ENCODE measurements at regions not wholly inside any gene's neighbourhood (a gene's known extent, or its start where the extent isn't known, plus 50 kb on each side); places are given as distances from the start of the nearest gene placed in this dataset.

DNA sequence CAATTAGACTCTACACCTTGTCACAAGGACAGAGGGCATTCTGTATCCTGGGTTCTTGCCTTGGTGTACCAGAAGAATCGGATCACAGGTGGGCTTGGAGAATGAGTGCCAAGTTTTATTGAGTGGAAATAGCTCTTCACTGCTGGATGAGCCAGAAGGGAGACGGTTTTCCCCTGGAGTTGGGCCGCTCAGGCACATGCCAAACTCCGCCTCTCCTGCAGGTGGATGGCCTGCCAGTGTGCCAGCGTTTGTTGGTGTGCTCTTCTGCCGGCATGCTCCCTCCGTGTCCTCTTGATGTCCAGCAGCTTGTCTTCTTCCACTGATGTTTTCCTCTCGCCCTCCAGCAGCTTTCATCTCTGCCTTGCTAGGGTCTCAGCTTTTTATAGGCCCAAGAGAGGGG is 115.5 kb upstream of the RAB27B start:
- intact Hi-C loops (cut with DNase I), result no loop called here
- DNase-seq, result no peak

- DNase-seq, result no peak
These were observed 114.9 kb upstream of the RAB27B start for GRCh38 chr18:54713386-54713785.

GRCh38 chr18:54714851-54715250 is 113.4 kb upstream of the RAB27B start:
- intact Hi-C loops (cut with DNase I), result no loop called here
- DNase-seq, result no peak

More at GRCh38 chr18:54713386-54713785, 114.9 kb upstream of the RAB27B start:
- intact Hi-C loops (cut with DNase I), result no loop called here

GRCh38 chr18:54716586-54716985 is 111.7 kb upstream of the RAB27B start:
- DNase-seq, result no peak
- intact Hi-C loops (cut with DNase I), result no loop called here

DNA sequence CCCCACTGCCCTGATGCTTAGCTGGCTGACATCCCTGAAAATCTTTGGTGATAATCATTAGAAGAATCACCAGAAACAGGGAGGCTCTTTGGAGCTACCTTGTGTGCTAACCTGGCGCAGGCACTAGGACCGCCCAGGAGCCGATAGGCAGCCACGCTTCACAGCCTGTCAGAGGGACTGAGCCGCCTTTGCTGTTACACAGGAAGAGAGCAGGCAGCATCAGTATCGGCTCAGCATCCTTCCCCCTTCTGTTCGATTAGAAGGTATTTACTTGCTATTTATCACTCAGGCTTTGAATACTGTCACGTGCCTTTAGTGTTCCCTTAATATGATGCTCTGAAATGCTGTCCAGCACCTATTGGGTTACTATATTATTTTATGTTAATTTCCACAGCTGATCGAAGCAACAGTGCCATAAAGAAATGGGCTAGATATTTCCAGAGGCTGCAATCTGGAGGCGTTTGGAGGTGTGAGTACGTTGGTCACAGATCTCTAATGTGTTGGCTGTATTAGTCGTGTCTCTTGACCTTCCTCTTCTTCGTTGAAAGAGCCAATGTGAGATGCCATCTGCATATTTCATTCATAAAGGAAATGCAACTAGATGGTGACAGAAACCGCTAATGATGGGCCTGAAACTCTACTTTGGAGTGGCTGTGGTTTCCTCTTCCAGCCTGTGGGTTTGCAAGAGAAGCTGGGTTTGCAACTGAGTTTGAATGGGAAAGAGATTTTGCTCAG is 110.4 kb upstream of the RAB27B start:
- intact Hi-C loops (cut with DNase I), result no loop called here
- peak in 41 of 42 donors; percentile 28 to 90 (median 70) for DNase-seq

- DNase-seq, result no peak
- intact Hi-C loops (cut with DNase I), result no loop called here
These were observed 109.9 kb upstream of the RAB27B start for GRCh38 chr18:54718408-54718773.

GRCh38 chr18:54720620-54721019 is 107.7 kb upstream of the RAB27B start:
- DNase-seq, result no peak
- intact Hi-C loops (cut with DNase I), result no loop called here

DNA sequence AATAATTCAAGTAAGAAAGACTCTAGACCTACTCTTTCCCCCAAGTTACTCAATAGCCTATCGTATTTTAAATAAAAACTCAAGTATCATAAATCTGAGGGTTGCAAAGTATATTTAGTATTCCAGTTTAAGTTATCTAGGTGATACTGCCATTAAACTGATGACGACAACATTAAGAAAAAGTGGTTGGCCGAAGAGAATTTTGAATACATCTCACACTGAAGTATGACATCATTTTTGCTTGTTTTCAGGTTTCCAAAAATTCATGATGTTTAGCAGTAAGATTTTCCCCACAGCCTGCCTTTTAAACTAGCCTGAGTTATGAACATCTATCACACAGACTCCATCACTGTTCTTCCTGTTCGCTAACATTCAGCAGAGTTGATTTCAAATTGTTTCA is 102.1 kb upstream of the RAB27B start:
- DNase-seq, result no peak
- intact Hi-C loops (cut with DNase I), result no loop called here

- intact Hi-C loops (cut with DNase I), result no loop called here
- no peak for DNase-seq
These were observed 94.2 kb upstream of the RAB27B start for GRCh38 chr18:54734059-54734458.

GRCh38 chr18:54736981-54737380 is 91.3 kb upstream of the RAB27B start:
- intact Hi-C loops (cut with DNase I), result no loop called here

DNA sequence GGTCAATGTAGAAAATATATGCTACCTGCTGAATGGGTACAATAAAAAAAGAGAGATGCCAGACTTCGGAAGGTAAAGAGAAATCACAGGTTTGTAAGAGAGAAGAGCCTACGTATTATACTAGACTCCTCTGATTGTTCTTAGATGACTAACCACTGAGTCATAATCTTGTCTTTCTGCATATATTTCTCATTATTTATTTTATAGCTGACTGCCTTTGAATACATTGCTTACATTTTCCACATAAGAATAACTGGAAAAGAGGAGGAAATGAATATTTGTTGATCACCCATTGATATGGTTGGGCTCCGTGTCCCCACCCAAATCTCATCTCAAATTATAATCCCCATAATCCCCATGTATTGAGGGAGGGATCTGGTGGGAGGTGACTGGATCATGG is 90.3 kb upstream of the RAB27B start:
- DNase-seq, result no peak
- intact Hi-C loops (cut with DNase I), result no loop called here

More at GRCh38 chr18:54736981-54737380, 91.3 kb upstream of the RAB27B start:
- no peak for DNase-seq

DNA sequence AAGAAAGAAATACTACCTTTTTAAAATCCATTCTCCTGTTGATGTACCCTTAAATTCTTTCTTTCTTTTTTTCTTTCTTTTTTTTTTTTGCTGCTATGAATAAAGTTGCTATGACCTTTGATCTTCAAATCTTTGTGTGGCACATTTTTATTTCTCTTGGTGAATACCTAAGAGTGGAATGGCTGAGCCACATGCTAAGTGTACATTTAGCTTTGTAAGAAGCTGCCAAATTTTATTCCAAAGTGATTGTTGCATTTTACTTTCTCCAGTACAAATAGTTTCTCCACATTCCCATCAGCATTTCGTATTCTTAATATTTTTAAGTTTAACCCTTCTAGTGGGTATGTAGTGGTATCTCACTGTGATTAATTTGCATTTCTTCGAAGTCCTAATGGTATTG is 88.8 kb upstream of the RAB27B start:
- intact Hi-C loops (cut with DNase I), result no loop called here
- DNase-seq, result no peak

- no peak for DNase-seq
- intact Hi-C loops (cut with DNase I), result no loop called here
These were observed 88.0 kb upstream of the RAB27B start for GRCh38 chr18:54740136-54740846.

DNA sequence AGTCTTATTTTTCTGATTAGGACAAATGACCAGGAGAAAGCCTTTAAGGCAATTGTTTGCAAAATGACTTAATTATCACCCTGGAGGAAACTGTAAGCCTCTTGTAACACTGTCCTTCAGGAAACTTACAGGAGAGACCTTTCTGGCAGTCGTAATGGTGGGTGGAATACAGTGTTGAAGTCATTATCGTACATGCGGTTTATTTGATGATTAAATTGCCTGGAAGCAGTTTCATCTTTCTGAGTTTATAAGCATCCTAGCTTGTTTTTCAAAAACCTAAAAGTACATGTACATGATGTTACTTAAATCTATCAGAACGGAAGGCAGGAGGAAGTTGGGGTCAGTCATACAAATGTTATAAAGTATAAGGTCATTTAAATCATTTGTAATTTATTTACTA is 86.2 kb upstream of the RAB27B start:
- intact Hi-C loops (cut with DNase I), result no loop called here
- DNase-seq, result no peak

GRCh38 chr18:54742659-54743604 is 85.3 kb upstream of the RAB27B start:
- intact Hi-C loops (cut with DNase I), result no loop called here
- peak in 3 of 42 donors; percentile 7 to 40 (median 13) for DNase-seq

DNA sequence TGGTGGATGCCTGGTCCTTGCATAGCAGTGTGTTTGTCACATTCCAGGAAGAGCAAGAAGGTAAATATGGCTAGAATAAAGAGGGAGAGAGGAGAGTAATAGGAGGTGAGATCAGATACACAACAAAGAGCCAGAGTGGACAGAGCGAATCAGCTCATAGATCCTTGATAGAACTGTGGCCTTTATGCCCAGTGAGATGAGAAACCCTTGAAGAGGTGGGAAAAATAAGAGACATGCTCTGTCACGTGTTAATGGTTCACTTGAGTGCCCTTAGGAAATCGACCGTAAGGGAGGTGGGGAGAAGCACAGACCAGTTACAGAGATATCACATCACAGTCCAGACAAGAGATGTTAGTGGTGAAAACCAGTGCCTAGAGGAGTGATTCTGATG is 84.7 kb upstream of the RAB27B start:
- intact Hi-C loops (cut with DNase I), result no loop called here
- no peak for DNase-seq

GRCh38 chr18:54749291-54749690 is 79.0 kb upstream of the RAB27B start:
- intact Hi-C loops (cut with DNase I), result no loop called here
- no peak for DNase-seq

DNA sequence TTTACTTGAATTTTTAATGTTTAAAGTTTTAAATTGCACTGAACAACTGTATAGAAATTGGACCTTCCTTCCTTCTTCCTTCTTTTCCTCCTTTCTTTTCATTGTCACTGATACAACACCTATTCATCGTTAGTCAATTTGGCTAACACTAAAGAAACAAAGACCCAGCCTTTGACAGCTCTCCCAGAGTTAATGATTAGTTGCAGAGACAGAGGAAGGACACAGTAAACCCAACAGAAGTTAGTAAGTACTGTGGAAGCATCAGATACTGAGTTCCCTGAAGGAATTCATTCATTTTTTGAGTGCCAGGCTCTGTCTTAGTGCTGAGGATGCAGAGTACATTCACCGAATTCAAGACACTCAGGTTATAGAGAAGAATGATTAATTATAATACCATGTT is 77.9 kb upstream of the RAB27B start:
- intact Hi-C loops (cut with DNase I), result no loop called here
- DNase-seq, result no peak

DNA sequence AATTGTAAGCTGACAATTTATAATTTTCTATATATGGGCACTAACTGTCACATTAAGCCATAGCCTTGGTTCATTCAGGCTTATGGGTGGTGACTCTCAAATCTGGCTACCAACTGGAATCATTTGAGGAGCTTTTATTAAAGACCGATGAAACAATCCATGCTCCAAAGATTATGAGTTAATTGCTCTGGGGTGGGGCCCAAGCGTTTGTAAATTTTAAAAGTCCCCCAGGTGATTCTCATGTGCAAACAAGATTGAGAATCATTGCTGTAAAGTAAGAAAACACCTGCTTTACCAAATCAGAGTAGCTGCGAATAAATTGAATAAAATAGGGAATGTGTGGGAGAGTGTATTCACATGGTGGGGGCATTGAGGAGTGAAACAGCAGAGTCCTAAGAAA is 76.1 kb upstream of the RAB27B start:
- intact Hi-C loops (cut with DNase I), result no loop called here
- DNase-seq, result no peak

GRCh38 chr18:54755456-54755855 is 72.8 kb upstream of the RAB27B start:
- intact Hi-C loops (cut with DNase I), result no loop called here
- DNase-seq, result no peak
